Ishikawa (cell line): ENCODE measurements at regions not wholly inside any gene's neighbourhood (a gene's known extent, or its start where the extent isn't known, plus 50 kb on each side); places are given as distances from the start of the nearest gene placed in this dataset.

Experiments used
- CEBPB ChIP-seq: IDR thresholded peaks from 2 replicates; pipeline ENCODE4 v1.6.1; 2012
- CREB1 ChIP-seq: IDR thresholded peaks from 2 replicates; pipeline ENCODE4 v1.6.1; 2012; ENCODE audit warnings: low read depth
- EGR1 ChIP-seq: IDR thresholded peaks from 2 replicates; pipeline ENCODE4 v1.6.1; 2012
- EP300 ChIP-seq: IDR thresholded peaks from 2 replicates; pipeline ENCODE4 v1.6.1; 2012; ENCODE audit warnings: borderline replicate concordance
- FOXM1 ChIP-seq: IDR thresholded peaks from 2 replicates; pipeline ENCODE4 v1.6.1; 2012; ENCODE audit warnings: low read depth, borderline replicate concordance
- NFIC ChIP-seq: IDR thresholded peaks from 2 replicates; pipeline ENCODE4 v1.6.1; 2012
- RAD21 ChIP-seq: IDR thresholded peaks from 2 replicates; pipeline ENCODE4 v1.6.1; 2012; ENCODE audit warnings: low read depth
- REST ChIP-seq: IDR thresholded peaks from 2 replicates; pipeline ENCODE4 v1.6.1; 2012; ENCODE audit warnings: low read depth, mild to moderate bottlenecking
- TAF1 ChIP-seq: IDR thresholded peaks from 2 replicates; pipeline ENCODE4 v1.6.1; 2012; ENCODE audit warnings: low read depth, mild to moderate bottlenecking
- TCF12 ChIP-seq: IDR thresholded peaks from 2 replicates; pipeline ENCODE4 v1.6.1; 2012; ENCODE audit warnings: low read depth
- TEAD4 ChIP-seq: IDR thresholded peaks from 2 replicates; pipeline ENCODE4 v1.6.1; 2012
- USF1 ChIP-seq: IDR thresholded peaks from 2 replicates; pipeline ENCODE4 v1.6.1; 2012
- YY1 ChIP-seq: IDR thresholded peaks from 2 replicates; pipeline ENCODE4 v1.6.1; 2012; ENCODE audit warnings: low read depth
- ZBTB7A ChIP-seq: IDR thresholded peaks from 2 replicates; pipeline ENCODE4 v1.6.1; 2012; ENCODE audit warnings: low read depth
- TF ChIP-seq, protein P1 (sequence below): IDR thresholded peaks from 2 replicates; pipeline ENCODE4 v1.6.1; 2012

- TF ChIP-seq FOXM1 = no peak
- TF ChIP-seq EGR1 = no peak
- no peak for TF ChIP-seq YY1
- TF ChIP-seq REST = no peak
- no peak for TF ChIP-seq TCF12
- TF ChIP-seq USF1 = no peak
- TF ChIP-seq ZBTB7A = no peak
- TF ChIP-seq TAF1 = no peak
- TF ChIP-seq, protein P1, sequence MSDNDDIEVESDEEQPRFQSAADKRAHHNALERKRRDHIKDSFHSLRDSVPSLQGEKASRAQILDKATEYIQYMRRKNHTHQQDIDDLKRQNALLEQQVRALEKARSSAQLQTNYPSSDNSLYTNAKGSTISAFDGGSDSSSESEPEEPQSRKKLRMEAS = no peak
- TF ChIP-seq CREB1 = no peak
- no peak for TF ChIP-seq RAD21
- no peak for TF ChIP-seq TEAD4
- TF ChIP-seq EP300 = no peak
Measured at GRCh38 chr5:166938071-166938470, 1353.4 kb upstream of the WWC1 start.

DNA sequence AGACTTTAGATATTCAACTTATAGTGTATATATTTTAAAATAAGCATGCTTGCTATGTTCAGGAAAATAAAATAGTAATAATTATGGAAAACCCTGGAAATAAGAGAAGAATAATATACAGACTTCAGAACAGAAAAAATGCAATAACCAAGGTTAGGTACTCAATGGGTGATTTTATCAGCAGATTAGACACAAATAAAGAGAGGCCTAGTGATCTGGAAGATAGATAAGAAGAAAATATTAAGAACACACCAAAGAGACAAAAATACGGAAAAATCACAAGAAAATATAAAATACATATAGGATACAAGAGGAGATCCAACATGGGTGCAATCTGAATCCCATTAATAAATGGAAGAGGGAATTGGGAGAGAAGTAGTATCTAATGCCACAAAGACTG lies 1348.5 kb upstream of the WWC1 start:
- TF ChIP-seq CEBPB (no peak), CREB1 (no peak), TEAD4 (no peak), NFIC (no peak), TAF1 (no peak), RAD21 (no peak), EP300 (no peak), USF1 (no peak)

- TF ChIP-seq NFIC (no peak), RAD21 (no peak), FOXM1 (no peak), CREB1 (no peak), TAF1 (no peak), ZBTB7A (no peak)
Measured at GRCh38 chr5:166947045-166947444, 1344.4 kb upstream of the WWC1 start.

DNA sequence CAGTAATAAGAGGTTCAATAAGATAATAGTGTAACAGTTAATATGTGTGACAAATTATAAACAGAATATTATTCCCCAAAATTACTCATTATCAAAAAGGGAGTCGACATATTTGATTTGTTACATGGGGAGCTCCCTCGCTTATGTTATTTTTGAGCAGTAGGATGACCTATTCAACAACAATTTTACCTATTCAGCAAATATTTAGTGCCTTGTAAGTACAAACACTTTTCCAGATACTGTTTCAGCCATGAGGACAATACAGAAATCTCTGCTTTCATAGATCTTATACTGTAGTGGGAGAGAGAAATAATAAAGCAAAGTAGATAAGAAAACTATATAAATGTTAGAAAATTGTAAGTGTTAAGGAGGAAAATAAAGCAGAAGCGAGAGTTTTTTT lies 1342.8 kb upstream of the WWC1 start:
- TF ChIP-seq YY1 = no peak
- no peak for TF ChIP-seq TEAD4
- TF ChIP-seq USF1 = no peak
- TF ChIP-seq REST = no peak
- no peak for TF ChIP-seq TCF12
- no peak for TF ChIP-seq EP300
- TF ChIP-seq RAD21 = no peak
- TF ChIP-seq TAF1 = no peak
- no peak for TF ChIP-seq CEBPB
- TF ChIP-seq, protein P1 = no peak
- TF ChIP-seq FOXM1 = no peak
- no peak for TF ChIP-seq ZBTB7A
- no peak for TF ChIP-seq CREB1
- no peak for TF ChIP-seq NFIC
- TF ChIP-seq EGR1 = no peak

- TF ChIP-seq ZBTB7A (no peak), TAF1 (no peak), YY1 (no peak)
Measured at GRCh38 chr5:166952048-166952447, 1339.4 kb upstream of the WWC1 start.

GRCh38 chr5:166957782-166958181 lies 1333.7 kb upstream of the WWC1 start:
- TF ChIP-seq, protein P1 = no peak
- TF ChIP-seq YY1 = no peak
- no peak for TF ChIP-seq NFIC
- TF ChIP-seq EP300 = no peak
- no peak for TF ChIP-seq CEBPB
